HTR-8/SVneo (cell line): ENCODE measurements at regions not wholly inside any gene's neighbourhood (a gene's known extent, or its start where the extent isn't known, plus 50 kb on each side); places are given as distances from the start of the nearest gene placed in this dataset.
"Not testable (repeated sequence)": the region's sequence is repeated elsewhere in the genome, so short reads cannot be mapped to it uniquely, and the experiment has no call there.

Experiments used
- DNase-seq: peaks from one replicate; pipeline ENCODE4 v3.0.0; 2011; ENCODE audit warnings: low spot score, mixed read lengths; ENCODE audit not compliant: insufficient read length
- FAIRE-seq: peaks from 2 replicates; lab custom pipeline; 2011; peaks lifted over from hg19 to GRCh38; lab: Jason Lieb, UNC

- DNase-seq, result peak; percentile 63
- FAIRE-seq, result no peak
Measured at GRCh38 chr2:224650815-224651439, 65.2 kb downstream of the CCDC195 start.

- not testable (repeated sequence) for FAIRE-seq, DNase-seq
Measured at GRCh38 chr2:224647684-224648083, 62.5 kb upstream of the CUL3 start.

GRCh38 chr2:224646242-224646846 is 61.2 kb upstream of the CUL3 start:
- DNase-seq (no peak), FAIRE-seq (no peak)

GRCh38 chr2:224645722-224646121 is 60.6 kb upstream of the CUL3 start:
- FAIRE-seq, result no peak
- no peak for DNase-seq

GRCh38 chr2:224640679-224641078 is 55.5 kb upstream of the CUL3 start:
- no peak for FAIRE-seq
- DNase-seq, result no peak

GRCh38 chr2:224638301-224638823 is 53.2 kb upstream of the CUL3 start:
- DNase-seq (no peak), FAIRE-seq (no peak)
